GM12878 (cell line): ENCODE measurements at regions not wholly inside any gene's neighbourhood (a gene's known extent, or its start where the extent isn't known, plus 50 kb on each side); places are given as distances from the start of the nearest gene placed in this dataset.

Experiments
- ATAC-seq: fragments of 200-7000 bp; cut with Tn5 transposase; 3 replicates; pipeline ENCODE4 v1.9.1; 2020; ENCODE audit warnings: mild to moderate bottlenecking, moderate library complexity
- BruUV-seq: library from RNA; stranded (reverse); fragments of 400-500 nt; replicated peaks from 2 replicates; lab custom pipeline; 2021; lab: Mats Ljungman, UMichigan
- CTCF ChIA-PET: fragments of 300-600 bp; sonication (Branson Sonifier 250); formaldehyde crosslinking; extraction: SDS; loops from one replicate; lab custom pipeline; 2021; ENCODE audit warnings: inconsistent platforms; lab: Yijun Ruan, JAX
- POLR2A ChIA-PET: fragments of 350-600 bp; formaldehyde crosslinking; extraction: SDS; loops from one replicate; lab custom pipeline; 2021; ENCODE audit warnings: inconsistent platforms; lab: Charles Lee
- RAD21 ChIA-PET: fragments of 300-600 bp; sonication (Branson Sonifier 250); formaldehyde crosslinking; loops from one replicate; lab custom pipeline; 2023; ENCODE audit warnings: antibody characterized with exemption; ENCODE audit not compliant: unreplicated experiment; lab: Charles Lee
- SMC1A ChIA-PET: fragments of 300-600 bp; sonication (Branson Sonifier 250); formaldehyde crosslinking; loops from one replicate; lab custom pipeline; 2023; ENCODE audit not compliant: unreplicated experiment, uncharacterized antibody; lab: Charles Lee
- DNase-seq: peaks from one replicate; pipeline ENCODE4 v3.0.0-alpha.2; 2011; ENCODE audit warnings: low read depth, low spot score
- FAIRE-seq: peaks from 3 replicates; lab custom pipeline; 2011; peaks lifted over from hg19 to GRCh38; lab: Jason Lieb, UNC
- H2AFZ ChIP-seq: 2 replicates; pipeline ENCODE4 v1.6.0; 2011; ENCODE audit warnings: low read depth, low read length, control low read depth; ENCODE audit not compliant: control insufficient read depth
- H3K27ac ChIP-seq: 2 replicates; pipeline ENCODE4 v1.5.1; 2011; ENCODE audit warnings: control low read depth; ENCODE audit not compliant: control insufficient read depth, insufficient read depth
- H3K27me3 ChIP-seq, 2 experiments: replicated peaks in 1 of 2; 2 replicates each; pipeline versions ENCODE4 v1.6.0 to v1.6.1; 2011; ENCODE audit warnings: low read length in 1 of 2; ENCODE audit not compliant: control insufficient read depth in 2 of 2, insufficient read depth in 2 of 2
- H3K36me3 ChIP-seq, 2 experiments: 2 replicates each; pipeline ENCODE4 v1.5.1; 2011; ENCODE audit warnings: low read length in 1 of 2; ENCODE audit not compliant: control insufficient read depth in 2 of 2, insufficient read depth in 2 of 2
- H3K4me1 ChIP-seq: 2 replicates; pipeline ENCODE4 v1.6.1; 2011; ENCODE audit warnings: mild to moderate bottlenecking, low read length, moderate library complexity, mixed read lengths; ENCODE audit not compliant: control insufficient read depth, insufficient read depth
- H3K4me2 ChIP-seq: 2 replicates; pipeline ENCODE4 v1.6.0; 2011; ENCODE audit warnings: control low read depth; ENCODE audit not compliant: control insufficient read depth, insufficient read depth
- H3K4me3 ChIP-seq: fragments of 200-600 bp; sonication (generic); 2 replicates; pipeline ENCODE4 v1.5.1; 2016
- H3K79me2 ChIP-seq: 2 replicates; pipeline ENCODE4 v1.6.0; 2011; ENCODE audit warnings: low read length; ENCODE audit not compliant: control insufficient read depth, insufficient read depth
- H3K9ac ChIP-seq: 2 replicates; pipeline ENCODE4 v1.8.0; 2011; ENCODE audit warnings: low read length, control low read depth, mixed read lengths; ENCODE audit not compliant: control insufficient read depth, insufficient read depth
- H3K9me3 ChIP-seq: replicated peaks from 3 replicates; pipeline ENCODE4 v1.5.1; 2011; ENCODE audit warnings: mild to moderate bottlenecking, low read length; ENCODE audit not compliant: control insufficient read depth, insufficient read depth
- H4K20me1 ChIP-seq: 2 replicates; pipeline ENCODE4 v1.6.0; 2011; ENCODE audit not compliant: control insufficient read depth, insufficient read depth
- BCL3 ChIP-seq: IDR thresholded peaks from 2 replicates; pipeline ENCODE4 v1.6.1; 2011; ENCODE audit warnings: borderline replicate concordance, low read depth, mild to moderate bottlenecking, moderate library complexity, low read length; ENCODE audit not compliant: insufficient read depth, poor library complexity, severe bottlenecking
- BHLHE40 ChIP-seq, 2 experiments: fragments of 450-650 bp in 1 of 2; IDR thresholded peaks; 2 replicates each; pipeline ENCODE4 v1.6.1; 2011 to 2017; ENCODE audit warnings: low read depth in 2 of 2, borderline replicate concordance in 1 of 2, improper control_type of control experiment in 1 of 2, low read length in 1 of 2, mild to moderate bottlenecking in 1 of 2
- CREB1 ChIP-seq: IDR thresholded peaks from 2 replicates; pipeline ENCODE4 v1.6.1; 2012; ENCODE audit warnings: low read depth, mild to moderate bottlenecking, inconsistent platforms
- ESRRA ChIP-seq: IDR thresholded peaks from 2 replicates; pipeline ENCODE4 v1.6.1; 2012; ENCODE audit warnings: mild to moderate bottlenecking, low read length, improper control_type of control experiment
- MEF2B ChIP-seq: fragments of 450-650 bp; IDR thresholded peaks from 2 replicates; pipeline ENCODE4 v1.6.1; 2018; ENCODE audit warnings: mild to moderate bottlenecking, moderate library complexity; ENCODE audit not compliant: partially characterized antibody, poor library complexity, severe bottlenecking
- NBN ChIP-seq: fragments of 450-650 bp; IDR thresholded peaks from 2 replicates; pipeline ENCODE4 v1.6.1; 2016
- PAX5 ChIP-seq: IDR thresholded peaks from 2 replicates; pipeline ENCODE4 v1.6.1; 2011; ENCODE audit warnings: low read depth, low read length, borderline replicate concordance
- RELA ChIP-seq: fragments of 450-650 bp; IDR thresholded peaks from 2 replicates; pipeline ENCODE4 v1.8.0; 2014; ENCODE audit warnings: borderline replicate concordance; ENCODE audit not compliant: partially characterized antibody
- ZNF687 ChIP-seq: fragments of 450-650 bp; IDR thresholded peaks from 2 replicates; pipeline ENCODE4 v1.6.1; 2017; ENCODE audit warnings: mild to moderate bottlenecking, moderate library complexity
- WGBS: methylation state at CpG from one replicate; pipeline ENCODE4 v1.1.6; 2016; ENCODE audit warnings: low lambda C conversion rate; ENCODE audit not compliant: insufficient replicate concordance, insufficient coverage; ENCODE audit errors: missing lambda C conversion rate; 5-methylcytosine and 5-hydroxymethylcytosine counted together
- in situ Hi-C: fragments of 300-500 bp; cut with MboI; formaldehyde crosslinking; loops from 9 replicates; pipeline ENCODE4 v1.14.3; 2018; ENCODE audit warnings: mixed read lengths
- intact Hi-C: fragments of 100-400 bp; cut with micrococcal nuclease; formaldehyde crosslinking; loops from one replicate; pipeline ENCODE4 v1.14.2; 2022; ENCODE audit not compliant: unreplicated experiment

- DNase-seq (no peak), FAIRE-seq (no peak), ATAC-seq (no peak)
- ChIA-PET RAD21 (no interaction called here), CTCF (no interaction called here), POLR2A (no interaction called here), SMC1A (no interaction called here)
- intact Hi-C loops: no loop called here
- Histone ChIP-seq H3K4me3 (no peak overlapping the region), H3K4me2 (no peak overlapping the region), H3K79me2 (no peaks in the 10 kb centered on the region), H2AFZ (no peak overlapping the region), H4K20me1 (no peaks in the 10 kb centered on the region), H3K4me1 (no peaks in the 10 kb centered on the region), H3K9me3 (no peaks in the 10 kb centered on the region), H3K36me3 (no peaks in the 10 kb centered on the region), H3K27me3 (no peaks in the 10 kb centered on the region), H3K27ac (no peak overlapping the region), H3K9ac (no peak overlapping the region)
- 47% methylated on average over 3 of the region's 3 CpGs for WGBS
- no TSS peak for BruUV-seq
- TF ChIP-seq NBN (no peak), MEF2B (no peak), PAX5 (no peak), CREB1 (no peak), RELA (no peak), BHLHE40 (IDR thresholded peaks at IDR 0.05; ENCODE audit: borderline replicate concordance in 1 of 2, low read depth in 2 of 2, low read length in 1 of 2) (no peak), BCL3 (no peak), ZNF687 (no peak), ESRRA (no peak)
- in situ Hi-C loops: no loop called here
Measured at GRCh38 chr10:59508296-59508695, 145.9 kb upstream of the FAM13C start.
